Breast epithelium (tissue), 3 donors: ENCODE measurements at regions not wholly inside any gene's neighbourhood (a gene's known extent, or its start where the extent isn't known, plus 50 kb on each side); places are given as distances from the start of the nearest gene placed in this dataset.

Experiments
- POLR2A ChIP-seq: fragments of 450-650 bp; IDR thresholded peaks from one replicate; pipeline ENCODE4 v1.6.1; 2016; ENCODE audit warnings: antibody characterized with exemption, mild to moderate bottlenecking, moderate library complexity
- POLR2AphosphoS5 ChIP-seq, 3 donors: sonication (generic); formaldehyde crosslinking; IDR thresholded peaks; one replicate each; pipeline ENCODE4 v1.6.1; 2017; ENCODE audit warnings: antibody characterized with exemption in 3 of 3
- TF ChIP-seq, protein P1 (sequence below), 3 donors: fragments of 450-650 bp; IDR thresholded peaks; one replicate each; pipeline ENCODE4 v1.5.1; 2016 to 2017; ENCODE audit warnings: antibody characterized with exemption in 3 of 3, mild to moderate bottlenecking in 3 of 3, moderate library complexity in 3 of 3

DNA sequence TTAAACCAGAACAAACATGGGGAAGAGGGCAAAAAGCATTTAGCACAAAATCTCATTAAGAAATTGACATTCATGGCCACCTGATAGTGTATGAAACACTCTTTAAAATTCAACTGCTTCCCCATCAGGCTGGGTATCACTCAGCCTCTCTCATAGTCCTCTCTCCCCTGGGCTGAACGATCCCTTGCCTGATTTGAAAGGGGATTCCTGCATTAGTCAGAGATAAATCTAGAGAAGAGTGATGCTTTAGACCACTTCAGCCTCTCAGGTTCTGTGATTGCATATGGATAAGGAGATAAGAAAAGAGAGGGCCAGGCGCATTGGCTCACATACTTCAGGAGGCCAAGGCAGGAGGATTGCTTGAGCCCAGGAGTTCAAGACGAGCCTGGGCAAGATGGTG lies 280.0 kb downstream of the SOX9 start:
- TF ChIP-seq, protein P1, sequence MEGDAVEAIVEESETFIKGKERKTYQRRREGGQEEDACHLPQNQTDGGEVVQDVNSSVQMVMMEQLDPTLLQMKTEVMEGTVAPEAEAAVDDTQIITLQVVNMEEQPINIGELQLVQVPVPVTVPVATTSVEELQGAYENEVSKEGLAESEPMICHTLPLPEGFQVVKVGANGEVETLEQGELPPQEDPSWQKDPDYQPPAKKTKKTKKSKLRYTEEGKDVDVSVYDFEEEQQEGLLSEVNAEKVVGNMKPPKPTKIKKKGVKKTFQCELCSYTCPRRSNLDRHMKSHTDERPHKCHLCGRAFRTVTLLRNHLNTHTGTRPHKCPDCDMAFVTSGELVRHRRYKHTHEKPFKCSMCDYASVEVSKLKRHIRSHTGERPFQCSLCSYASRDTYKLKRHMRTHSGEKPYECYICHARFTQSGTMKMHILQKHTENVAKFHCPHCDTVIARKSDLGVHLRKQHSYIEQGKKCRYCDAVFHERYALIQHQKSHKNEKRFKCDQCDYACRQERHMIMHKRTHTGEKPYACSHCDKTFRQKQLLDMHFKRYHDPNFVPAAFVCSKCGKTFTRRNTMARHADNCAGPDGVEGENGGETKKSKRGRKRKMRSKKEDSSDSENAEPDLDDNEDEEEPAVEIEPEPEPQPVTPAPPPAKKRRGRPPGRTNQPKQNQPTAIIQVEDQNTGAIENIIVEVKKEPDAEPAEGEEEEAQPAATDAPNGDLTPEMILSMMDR (IDR thresholded peaks at IDR 0.05), result no peak
- TF ChIP-seq POLR2A (no peak), POLR2AphosphoS5 (IDR thresholded peaks at IDR 0.05) (no peak)
